K562 (cell line): ENCODE measurements at regions not wholly inside any gene's neighbourhood (a gene's known extent, or its start where the extent isn't known, plus 50 kb on each side); places are given as distances from the start of the nearest gene placed in this dataset.

Experiments
- ATAC-seq: fragments of 200-7000 bp; cut with Tn5 transposase; 3 replicates; pipeline ENCODE4 v1.9.1; 2020; ENCODE audit warnings: moderate library complexity
- BruUV-seq: library from RNA; stranded (reverse); fragments of 400-500 nt; replicated peaks from 2 replicates; lab custom pipeline; 2021; lab: Mats Ljungman, UMichigan
- CTCF ChIA-PET: fragments of 300-600 bp; formaldehyde crosslinking; extraction: SDS; loops from one replicate; lab custom pipeline; 2021; ENCODE audit warnings: low intra/inter-chr PET ratio; lab: Yijun Ruan, JAX
- POLR2A ChIA-PET: fragments of 300-600, 350-650 bp; sonication (Branson Sonifier 250); formaldehyde crosslinking; extraction: SDS; loops from one replicate; lab custom pipeline; 2021; ENCODE audit warnings: antibody characterized with exemption, inconsistent platforms; lab: Yijun Ruan, JAX
- DNase-seq, 4 experiments: peaks; one replicate each; pipeline versions ENCODE4 v3.0.0 to v3.0.0-alpha.2; 2011 to 2018; ENCODE audit warnings: low spot score in 3 of 4, mixed read lengths in 3 of 4; ENCODE audit errors: extremely low read depth in 1 of 4
- FAIRE-seq: peaks from 2 replicates; lab custom pipeline; 2011; peaks lifted over from hg19 to GRCh38; lab: Jason Lieb, UNC
- H2AFZ ChIP-seq: 2 replicates; pipeline ENCODE4 v1.6.0; 2011; ENCODE audit warnings: low read depth, low read length, control low read depth, inconsistent platforms
- H3K27ac ChIP-seq: fragments of 200-600 bp; 3 replicates; pipeline ENCODE4 v1.8.0; 2011; ENCODE audit warnings: low read depth, mild to moderate bottlenecking, control low read depth, inconsistent platforms, low read length, moderate library complexity, mixed read lengths; ENCODE audit errors: extremely low read depth
- H3K27me3 ChIP-seq, 2 experiments: fragments of 300-600 bp in 1 of 2; 2 replicates in 1 of 2; 3 replicates in 1 of 2; pipeline versions ENCODE4 v1.6.0 to v1.8.0; 2011; ENCODE audit warnings: inconsistent platforms in 2 of 2, low read length in 2 of 2, mild to moderate bottlenecking in 1 of 2, mixed read lengths in 1 of 2, moderate library complexity in 1 of 2; ENCODE audit not compliant: control insufficient read depth in 2 of 2, insufficient read depth in 2 of 2
- H3K36me3 ChIP-seq: fragments of 300-600 bp; 3 replicates; pipeline ENCODE4 v1.8.0; 2011; ENCODE audit warnings: mild to moderate bottlenecking, low read length, inconsistent platforms; ENCODE audit not compliant: control insufficient read depth, insufficient read depth
- H3K4me1 ChIP-seq, 2 experiments: fragments of 200-600 bp in 1 of 2; replicated peaks in 1 of 2; 2 replicates in 1 of 2; 3 replicates in 1 of 2; pipeline versions ENCODE4 v1.5.1 to v1.8.0; 2011; ENCODE audit warnings: inconsistent platforms in 2 of 2, low read length in 2 of 2, mild to moderate bottlenecking in 1 of 2, mixed read lengths in 1 of 2, moderate library complexity in 1 of 2; ENCODE audit not compliant: control insufficient read depth in 2 of 2, insufficient read depth in 2 of 2
- H3K4me2 ChIP-seq: 2 replicates; pipeline ENCODE4 v1.6.1; 2011; ENCODE audit warnings: low read length, control low read depth, inconsistent platforms, mixed read lengths; ENCODE audit not compliant: insufficient read depth
- H3K4me3 ChIP-seq: fragments of 200-600 bp; sonication (generic), shearing (Covaris generic); 2 replicates; pipeline ENCODE4 v1.5.1; 2016; ENCODE audit warnings: control low read depth, inconsistent platforms
- H3K79me2 ChIP-seq: fragments of 200-600 bp; 3 replicates; pipeline ENCODE4 v1.8.0; 2011; ENCODE audit warnings: low read length, inconsistent platforms; ENCODE audit not compliant: control insufficient read depth, insufficient read depth
- H3K9ac ChIP-seq, 2 experiments: 2 replicates each; pipeline versions ENCODE4 v1.6.0 to v1.6.1; 2011; ENCODE audit warnings: low read depth in 2 of 2, low read length in 2 of 2, control low read depth in 1 of 2, inconsistent platforms in 1 of 2, mild to moderate bottlenecking in 1 of 2, mixed read lengths in 1 of 2; ENCODE audit not compliant: insufficient read depth in 1 of 2
- H3K9me1 ChIP-seq: one replicate; pipeline ENCODE4 v1.6.0; 2011; ENCODE audit warnings: inconsistent platforms, mild to moderate bottlenecking, low read length, moderate library complexity; ENCODE audit not compliant: control insufficient read depth, insufficient read depth
- H3K9me3 ChIP-seq: replicated peaks from 2 replicates; pipeline ENCODE4 v1.5.1; 2011; ENCODE audit warnings: low read depth, low read length, inconsistent platforms; ENCODE audit not compliant: control insufficient read depth, insufficient read depth
- H4K20me1 ChIP-seq: replicated peaks from 2 replicates; pipeline ENCODE4 v1.6.1; 2011; ENCODE audit warnings: low read length, inconsistent platforms, mixed read lengths; ENCODE audit not compliant: control insufficient read depth, insufficient read depth
- XRCC5 ChIP-seq: fragments of 200-400 bp; formaldehyde crosslinking; IDR thresholded peaks from 2 replicates; pipeline ENCODE4 v1.6.1; 2017; ENCODE audit warnings: low read depth, mild to moderate bottlenecking, low read length
- ZKSCAN8 ChIP-seq: fragments of 200-800 bp; sonication (Bioruptor generic); IDR thresholded peaks from 2 replicates; pipeline ENCODE4 v1.6.1; 2016; ENCODE audit warnings: missing genetic modification characterization, missing compliant biosample characterization
- ZNF239 ChIP-seq: fragments of 250-450 bp; sonication (Bioruptor Pico); IDR thresholded peaks from 2 replicates; pipeline ENCODE4 v1.4.0; 2020; ENCODE audit warnings: mild to moderate bottlenecking
- WGBS: fragments of 100-300 bp; shearing (Covaris generic); methylation state at CpG from one replicate; pipeline ENCODE4 v1.1.6; 2016; ENCODE audit warnings: low coverage, mixed read lengths; ENCODE audit not compliant: insufficient coverage; ENCODE audit errors: missing lambda C conversion rate; 5-methylcytosine and 5-hydroxymethylcytosine counted together
- in situ Hi-C: fragments of 300-500 bp; cut with MboI; formaldehyde crosslinking; loops from 4 replicates; pipeline ENCODE4 v1.15.0; 2018; ENCODE audit warnings: inconsistent platforms, mixed read lengths
- intact Hi-C: fragments of 100-400 bp; cut with micrococcal nuclease; formaldehyde crosslinking; loops from 2 replicates; pipeline ENCODE4 v1.14.2; 2022

DNA sequence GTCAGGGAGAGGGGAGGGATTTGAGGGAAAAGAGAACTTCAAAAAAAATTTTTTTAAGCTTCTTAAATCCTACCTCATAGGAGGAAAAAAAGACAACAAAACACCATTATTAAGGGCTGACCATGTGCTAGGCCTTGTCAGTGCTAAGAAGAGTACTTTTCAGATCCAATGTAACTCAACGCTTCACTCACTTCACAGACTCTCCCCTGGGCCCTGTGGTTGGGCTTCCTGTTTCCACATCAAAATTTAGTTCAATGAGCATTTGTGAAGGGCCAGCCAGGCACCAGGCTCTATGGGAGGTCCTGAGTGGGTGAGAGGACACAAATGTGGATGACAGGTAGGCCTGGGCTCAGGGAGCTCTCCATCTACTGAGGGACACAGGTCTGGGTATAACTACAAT, 249.8 kb downstream of the PTEN start:
- Histone ChIP-seq H3K4me2 (no peak overlapping the region), H3K27me3 (peaks cover 0 to 3% of the 10 kb centered on the region in 2 experiments; a peak in 1 of 5 replicates), H3K36me3 (no peaks in the 10 kb centered on the region), H3K9ac (no peak overlapping the region), H3K4me1 (no peaks in the 10 kb centered on the region; a peak in 1 of 5 replicates), H3K79me2 (no peaks in the 10 kb centered on the region), H4K20me1 (no peaks in the 10 kb centered on the region), H3K27ac (no peak overlapping the region), H3K9me3 (no peaks in the 10 kb centered on the region), H3K4me3 (no peak overlapping the region), H3K9me1 (no peaks in the 10 kb centered on the region), H2AFZ (no peak overlapping the region)
- POLR2A ChIA-PET = no interaction called here
- intact Hi-C loops = no loop called here
- BruUV-seq = no TSS peak
- in situ Hi-C loops = no loop called here
- 50% methylated on average over 1 of the region's 1 CpG for WGBS
- ATAC-seq (no peak), DNase-seq (no peak), FAIRE-seq (no peak)
- TF ChIP-seq XRCC5 = no peak
- CTCF ChIA-PET = no interaction called here

DNA sequence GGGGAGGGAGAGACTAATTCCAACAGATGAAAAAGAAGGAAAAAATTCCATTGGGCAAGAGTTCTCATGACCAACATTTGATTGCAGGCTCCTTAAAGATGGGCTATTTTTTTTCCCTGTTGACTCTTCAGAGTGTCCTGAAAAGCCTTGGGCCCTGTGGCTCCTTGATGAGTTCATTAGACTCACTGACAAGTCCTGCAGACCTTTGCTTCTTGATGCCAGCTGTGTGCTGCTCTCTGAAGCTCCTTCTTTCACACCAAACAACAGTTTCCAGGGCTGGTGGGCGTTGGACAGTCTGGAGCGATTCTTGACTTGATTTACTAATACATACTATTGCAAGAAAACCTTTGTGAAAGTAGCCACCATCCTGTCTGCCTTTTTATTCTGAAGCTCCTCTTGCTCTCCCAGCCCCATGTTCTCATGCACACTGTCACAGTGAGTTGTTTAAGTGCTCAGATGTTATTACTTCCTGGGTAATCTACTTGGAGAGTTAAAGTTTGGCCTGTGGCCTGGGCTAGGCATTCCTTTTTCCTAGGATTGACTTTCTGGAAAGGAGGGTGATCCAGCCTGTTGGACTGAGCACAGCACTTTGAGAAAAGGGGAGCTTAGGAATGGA, 250.3 kb downstream of the PTEN start:
- no peaks in the 10 kb centered on the region for H3K9me1 ChIP-seq
- no peak overlapping the region for H3K4me2 ChIP-seq
- H3K79me2 ChIP-seq = no peaks in the 10 kb centered on the region
- in situ Hi-C loops = no loop called here
- H3K4me1 ChIP-seq = no peaks in the 10 kb centered on the region; a peak in 1 of 5 replicates
- intact Hi-C loops = loop anchor here (1.0 kb wide), 1 partner anchor 252 kb away; no protein-coding TSS in a partner anchor
- H2AFZ ChIP-seq = no peak overlapping the region
- H3K9ac ChIP-seq = no peak overlapping the region
- CTCF ChIA-PET = no interaction called here
- BruUV-seq = no TSS peak
- H4K20me1 ChIP-seq = no peaks in the 10 kb centered on the region
- peaks cover 0 to 3% of the 10 kb centered on the region in 2 experiments; a peak in 2 of 5 replicates for H3K27me3 ChIP-seq
- POLR2A ChIA-PET = no interaction called here
- TF ChIP-seq ZKSCAN8 (no peak), ZNF239 (CRISPR knock-in tag) (peak; percentile 88)
- no peaks in the 10 kb centered on the region for H3K9me3 ChIP-seq
- H3K4me3 ChIP-seq = no peak overlapping the region
- H3K36me3 ChIP-seq = no peaks in the 10 kb centered on the region
- no peak overlapping the region for H3K27ac ChIP-seq
- FAIRE-seq = no peak
- 66% methylated on average over 2 of the region's 2 CpGs for WGBS
- no peak for ATAC-seq
- no peak for DNase-seq
